OCI-LY1 (cell line): ENCODE measurements at regions not wholly inside any gene's neighbourhood (a gene's known extent, or its start where the extent isn't known, plus 50 kb on each side); places are given as distances from the start of the nearest gene placed in this dataset.
"Not testable (repeated sequence)": the region's sequence is repeated elsewhere in the genome, so short reads cannot be mapped to it uniquely, and the experiment has no call there.

Experiments used
- EZH2 ChIP-seq: fragments of 200-600 bp; sonication (generic), shearing (Covaris generic); IDR thresholded peaks from 2 replicates; pipeline ENCODE4 v1.8.0; 2017; ENCODE audit warnings: borderline replicate concordance, mixed run types, mild to moderate bottlenecking, antibody characterized with exemption, low read length, moderate library complexity, mixed read lengths
- TF ChIP-seq, protein P1 (sequence below): fragments of 200-600 bp; sonication (generic), shearing (Covaris generic); IDR thresholded peaks from 2 replicates; pipeline ENCODE4 v1.5.1; 2017; ENCODE audit warnings: mild to moderate bottlenecking, antibody characterized with exemption, low read length, moderate library complexity, mixed read lengths

GRCh38 chr3:158957777-158958176, 155.9 kb downstream of the MFSD1 start:
- TF ChIP-seq EZH2 = not testable (repeated sequence)
- TF ChIP-seq, protein P1, sequence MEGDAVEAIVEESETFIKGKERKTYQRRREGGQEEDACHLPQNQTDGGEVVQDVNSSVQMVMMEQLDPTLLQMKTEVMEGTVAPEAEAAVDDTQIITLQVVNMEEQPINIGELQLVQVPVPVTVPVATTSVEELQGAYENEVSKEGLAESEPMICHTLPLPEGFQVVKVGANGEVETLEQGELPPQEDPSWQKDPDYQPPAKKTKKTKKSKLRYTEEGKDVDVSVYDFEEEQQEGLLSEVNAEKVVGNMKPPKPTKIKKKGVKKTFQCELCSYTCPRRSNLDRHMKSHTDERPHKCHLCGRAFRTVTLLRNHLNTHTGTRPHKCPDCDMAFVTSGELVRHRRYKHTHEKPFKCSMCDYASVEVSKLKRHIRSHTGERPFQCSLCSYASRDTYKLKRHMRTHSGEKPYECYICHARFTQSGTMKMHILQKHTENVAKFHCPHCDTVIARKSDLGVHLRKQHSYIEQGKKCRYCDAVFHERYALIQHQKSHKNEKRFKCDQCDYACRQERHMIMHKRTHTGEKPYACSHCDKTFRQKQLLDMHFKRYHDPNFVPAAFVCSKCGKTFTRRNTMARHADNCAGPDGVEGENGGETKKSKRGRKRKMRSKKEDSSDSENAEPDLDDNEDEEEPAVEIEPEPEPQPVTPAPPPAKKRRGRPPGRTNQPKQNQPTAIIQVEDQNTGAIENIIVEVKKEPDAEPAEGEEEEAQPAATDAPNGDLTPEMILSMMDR = not testable (repeated sequence)
